ENCODE measurements at regions not wholly inside any gene's neighbourhood (a gene's known extent, or its start where the extent isn't known, plus 50 kb on each side); places are given as distances from the start of the nearest gene placed in this dataset.
"Not testable (repeated sequence)": the region's sequence is repeated elsewhere in the genome, so short reads cannot be mapped to it uniquely, and the experiment has no call there.

GRCh38 chr4:160492181-160492580 is 1389.3 kb downstream of the RAPGEF2 start:
- Histone ChIP-seq H3K4me3 (ENCODE audit: low read length) (no peak overlapping the region), H3K9ac (ENCODE audit: low read length) (no peak overlapping the region), H3K9me3 (ENCODE audit: control insufficient read depth, low read depth, low read length) (peaks cover 15% of the 10 kb centered on the region), H3K36me3 (ENCODE audit: control insufficient read depth, low read depth, low read length) (no peaks in the 10 kb centered on the region), H3K27me3 (ENCODE audit: control insufficient read depth, insufficient read depth, low read length) (no peaks in the 10 kb centered on the region), H3K27ac (ENCODE audit: low read length) (no peak overlapping the region), H3K4me1 (ENCODE audit: control insufficient read depth, low read depth, low read length) (no peaks in the 10 kb centered on the region)

- H3K27ac ChIP-seq (ENCODE audit: low read length) = no peak overlapping the region
- H3K36me3 ChIP-seq (ENCODE audit: control insufficient read depth, low read depth, low read length) = no peaks in the 10 kb centered on the region
- no peak overlapping the region for H3K4me3 ChIP-seq (ENCODE audit: low read length)
- H3K4me1 ChIP-seq (ENCODE audit: control insufficient read depth, low read depth, low read length) = no peaks in the 10 kb centered on the region
- peaks cover 15% of the 10 kb centered on the region for H3K9me3 ChIP-seq (ENCODE audit: control insufficient read depth, low read depth, low read length)
- H3K9ac ChIP-seq (ENCODE audit: low read length) = no peak overlapping the region
- H3K27me3 ChIP-seq (ENCODE audit: control insufficient read depth, insufficient read depth, low read length) = no peaks in the 10 kb centered on the region
Measured at GRCh38 chr4:160493206-160493605, 1390.3 kb downstream of the RAPGEF2 start.

- Histone ChIP-seq H3K4me3 (ENCODE audit: low read length) (no peak overlapping the region), H3K27ac (ENCODE audit: low read length) (no peak overlapping the region), H3K9me3 (ENCODE audit: control insufficient read depth, low read depth, low read length) (peaks cover 8% of the 10 kb centered on the region), H3K4me1 (ENCODE audit: control insufficient read depth, low read depth, low read length) (no peaks in the 10 kb centered on the region), H3K36me3 (ENCODE audit: control insufficient read depth, low read depth, low read length) (no peaks in the 10 kb centered on the region), H3K9ac (ENCODE audit: low read length) (no peak overlapping the region), H3K27me3 (ENCODE audit: control insufficient read depth, insufficient read depth, low read length) (no peaks in the 10 kb centered on the region)
Measured at GRCh38 chr4:160495356-160495755, 1392.5 kb downstream of the RAPGEF2 start.

GRCh38 chr4:160498211-160498610 is 1395.3 kb downstream of the RAPGEF2 start:
- no peaks in the 10 kb centered on the region for H3K4me1 ChIP-seq (ENCODE audit: control insufficient read depth, low read depth, low read length)
- no peak overlapping the region for H3K27ac ChIP-seq (ENCODE audit: low read length)
- H3K27me3 ChIP-seq (ENCODE audit: control insufficient read depth, insufficient read depth, low read length) = no peaks in the 10 kb centered on the region
- H3K9ac ChIP-seq (ENCODE audit: low read length) = no peak overlapping the region
- no peaks in the 10 kb centered on the region for H3K9me3 ChIP-seq (ENCODE audit: control insufficient read depth, low read depth, low read length)
- no peak overlapping the region for H3K4me3 ChIP-seq (ENCODE audit: low read length)
- H3K36me3 ChIP-seq (ENCODE audit: control insufficient read depth, low read depth, low read length) = no peaks in the 10 kb centered on the region

- Histone ChIP-seq H3K27ac (ENCODE audit: low read length) (no peak overlapping the region), H3K27me3 (ENCODE audit: control insufficient read depth, insufficient read depth, low read length) (no peaks in the 10 kb centered on the region), H3K4me1 (ENCODE audit: control insufficient read depth, low read depth, low read length) (no peaks in the 10 kb centered on the region), H3K9ac (ENCODE audit: low read length) (no peak overlapping the region), H3K9me3 (ENCODE audit: control insufficient read depth, low read depth, low read length) (no peaks in the 10 kb centered on the region), H3K36me3 (ENCODE audit: control insufficient read depth, low read depth, low read length) (no peaks in the 10 kb centered on the region), H3K4me3 (ENCODE audit: low read length) (no peak overlapping the region)
Measured at GRCh38 chr4:160505724-160506123, 1402.8 kb downstream of the RAPGEF2 start.

- no peaks in the 10 kb centered on the region for H3K4me1 ChIP-seq (ENCODE audit: control insufficient read depth, low read depth, low read length)
- H3K9me3 ChIP-seq (ENCODE audit: control insufficient read depth, low read depth, low read length) = no peaks in the 10 kb centered on the region
- no peak overlapping the region for H3K27ac ChIP-seq (ENCODE audit: low read length)
- H3K27me3 ChIP-seq (ENCODE audit: control insufficient read depth, insufficient read depth, low read length) = no peaks in the 10 kb centered on the region
- no peaks in the 10 kb centered on the region for H3K36me3 ChIP-seq (ENCODE audit: control insufficient read depth, low read depth, low read length)
- H3K9ac ChIP-seq (ENCODE audit: low read length) = no peak overlapping the region
- no peak overlapping the region for H3K4me3 ChIP-seq (ENCODE audit: low read length)
Measured at GRCh38 chr4:160510928-160511327, 1408.0 kb downstream of the RAPGEF2 start.

- Histone ChIP-seq H3K27me3 (ENCODE audit: control insufficient read depth, insufficient read depth, low read length) (no peaks in the 10 kb centered on the region), H3K27ac (ENCODE audit: low read length) (no peak overlapping the region), H3K4me1 (ENCODE audit: control insufficient read depth, low read depth, low read length) (no peaks in the 10 kb centered on the region), H3K9ac (ENCODE audit: low read length) (no peak overlapping the region), H3K4me3 (ENCODE audit: low read length) (no peak overlapping the region), H3K36me3 (ENCODE audit: control insufficient read depth, low read depth, low read length) (no peaks in the 10 kb centered on the region), H3K9me3 (ENCODE audit: control insufficient read depth, low read depth, low read length) (no peaks in the 10 kb centered on the region)
Measured at GRCh38 chr4:160514126-160514525, 1411.2 kb downstream of the RAPGEF2 start.

GRCh38 chr4:160523231-160523630 is 1420.4 kb downstream of the RAPGEF2 start:
- Histone ChIP-seq H3K27me3 (ENCODE audit: control insufficient read depth, insufficient read depth, low read length) (no peaks in the 10 kb centered on the region), H3K9me3 (ENCODE audit: control insufficient read depth, low read depth, low read length) (peaks cover 3% of the 10 kb centered on the region), H3K4me3 (ENCODE audit: low read length) (no peak overlapping the region), H3K27ac (ENCODE audit: low read length) (no peak overlapping the region), H3K9ac (ENCODE audit: low read length) (no peak overlapping the region), H3K4me1 (ENCODE audit: control insufficient read depth, low read depth, low read length) (no peaks in the 10 kb centered on the region), H3K36me3 (ENCODE audit: control insufficient read depth, low read depth, low read length) (no peaks in the 10 kb centered on the region)

GRCh38 chr4:160537681-160538080 is 1434.8 kb downstream of the RAPGEF2 start:
- no peak overlapping the region for H3K4me3 ChIP-seq (ENCODE audit: low read length)

GRCh38 chr4:160546201-160546600 is 1443.3 kb downstream of the RAPGEF2 start:
- no peak overlapping the region for H3K9ac ChIP-seq (ENCODE audit: low read length)
- no peak overlapping the region for H3K4me3 ChIP-seq (ENCODE audit: low read length)
- H3K4me1 ChIP-seq (ENCODE audit: control insufficient read depth, low read depth, low read length) = no peaks in the 10 kb centered on the region
- H3K9me3 ChIP-seq (ENCODE audit: control insufficient read depth, low read depth, low read length) = no peaks in the 10 kb centered on the region
- H3K27me3 ChIP-seq (ENCODE audit: control insufficient read depth, insufficient read depth, low read length) = no peaks in the 10 kb centered on the region
- no peak overlapping the region for H3K27ac ChIP-seq (ENCODE audit: low read length)
- no peaks in the 10 kb centered on the region for H3K36me3 ChIP-seq (ENCODE audit: control insufficient read depth, low read depth, low read length)

More at GRCh38 chr4:160537681-160538080, 1434.8 kb downstream of the RAPGEF2 start:
- Histone ChIP-seq H3K27me3 (ENCODE audit: control insufficient read depth, insufficient read depth, low read length) (no peaks in the 10 kb centered on the region), H3K9me3 (ENCODE audit: control insufficient read depth, low read depth, low read length) (no peaks in the 10 kb centered on the region), H3K27ac (ENCODE audit: low read length) (no peak overlapping the region), H3K9ac (ENCODE audit: low read length) (no peak overlapping the region), H3K4me1 (ENCODE audit: control insufficient read depth, low read depth, low read length) (no peaks in the 10 kb centered on the region), H3K36me3 (ENCODE audit: control insufficient read depth, low read depth, low read length) (no peaks in the 10 kb centered on the region)

- not testable (repeated sequence) for H3K27ac ChIP-seq (ENCODE audit: low read length); H3K9me3 ChIP-seq (ENCODE audit: control insufficient read depth, low read depth, low read length); H3K36me3 ChIP-seq (ENCODE audit: control insufficient read depth, low read depth, low read length); H3K27me3 ChIP-seq (ENCODE audit: control insufficient read depth, insufficient read depth, low read length); H3K4me3 ChIP-seq (ENCODE audit: low read length); H3K9ac ChIP-seq (ENCODE audit: low read length); H3K4me1 ChIP-seq (ENCODE audit: control insufficient read depth, low read depth, low read length)
Measured at GRCh38 chr4:160549951-160550519, 1447.2 kb downstream of the RAPGEF2 start.

GRCh38 chr4:160562661-160563060 is 1459.8 kb downstream of the RAPGEF2 start:
- no peak overlapping the region for H3K9ac ChIP-seq (ENCODE audit: low read length)
- H3K9me3 ChIP-seq (ENCODE audit: control insufficient read depth, low read depth, low read length) = no peaks in the 10 kb centered on the region
- H3K27me3 ChIP-seq (ENCODE audit: control insufficient read depth, insufficient read depth, low read length) = no peaks in the 10 kb centered on the region
- H3K4me3 ChIP-seq (ENCODE audit: low read length) = no peak overlapping the region
- H3K36me3 ChIP-seq (ENCODE audit: control insufficient read depth, low read depth, low read length) = no peaks in the 10 kb centered on the region
- H3K27ac ChIP-seq (ENCODE audit: low read length) = no peak overlapping the region
- H3K4me1 ChIP-seq (ENCODE audit: control insufficient read depth, low read depth, low read length) = no peaks in the 10 kb centered on the region

All from iPS-18a (cell line).